DND-41 (cell line): ENCODE measurements at regions not wholly inside any gene's neighbourhood (a gene's known extent, or its start where the extent isn't known, plus 50 kb on each side); places are given as distances from the start of the nearest gene placed in this dataset.

Source experiments
- CTCF ChIP-seq: IDR thresholded peaks from 2 replicates; pipeline ENCODE4 v1.5.1; 2012; ENCODE audit warnings: borderline replicate concordance, low read length, moderate library complexity, mild to moderate bottlenecking; ENCODE audit not compliant: poor library complexity, severe bottlenecking; ENCODE audit errors: extremely low read depth
- EZH2 ChIP-seq: IDR thresholded peaks from 3 replicates; pipeline ENCODE4 v1.6.1; 2012; ENCODE audit warnings: borderline replicate concordance, low read depth, mild to moderate bottlenecking, moderate library complexity, low read length, inconsistent platforms; ENCODE audit not compliant: severe bottlenecking

- TF ChIP-seq CTCF (no peak), EZH2 (no peak)
Measured at GRCh38 chr6:8549074-8549790, 113.9 kb upstream of the SLC35B3 start.
